H1 (cell line): ENCODE measurements at regions not wholly inside any gene's neighbourhood (a gene's known extent, or its start where the extent isn't known, plus 50 kb on each side); places are given as distances from the start of the nearest gene placed in this dataset.

Experiments used
- ATF3 ChIP-seq: IDR thresholded peaks from 2 replicates; pipeline ENCODE4 v1.6.1; 2011; ENCODE audit warnings: low read depth, mild to moderate bottlenecking, low read length; ENCODE audit not compliant: insufficient read depth
- GABPA ChIP-seq: IDR thresholded peaks from 2 replicates; pipeline ENCODE4 v1.6.1; 2011; ENCODE audit warnings: mild to moderate bottlenecking, low read length, moderate library complexity, borderline replicate concordance; ENCODE audit not compliant: insufficient read depth
- RFX5 ChIP-seq: IDR thresholded peaks from 2 replicates; pipeline ENCODE4 v1.6.1; 2011; ENCODE audit warnings: low read depth, low read length, improper control_type of control experiment, borderline replicate concordance
- SRF ChIP-seq: IDR thresholded peaks from 2 replicates; pipeline ENCODE4 v1.6.1; 2011; ENCODE audit warnings: mild to moderate bottlenecking, low read depth, low read length, moderate library complexity

GRCh38 chr3:182523836-182524235, 269.5 kb upstream of the ATP11B start (continued):
- no peak for TF ChIP-seq RFX5
- no peak for TF ChIP-seq GABPA
- TF ChIP-seq SRF, result no peak
- no peak for TF ChIP-seq ATF3
